ENCODE measurements at regions not wholly inside any gene's neighbourhood (a gene's known extent, or its start where the extent isn't known, plus 50 kb on each side); places are given as distances from the start of the nearest gene placed in this dataset.
"Not testable (repeated sequence)": the region's sequence is repeated elsewhere in the genome, so short reads cannot be mapped to it uniquely, and the experiment has no call there.

DNA sequence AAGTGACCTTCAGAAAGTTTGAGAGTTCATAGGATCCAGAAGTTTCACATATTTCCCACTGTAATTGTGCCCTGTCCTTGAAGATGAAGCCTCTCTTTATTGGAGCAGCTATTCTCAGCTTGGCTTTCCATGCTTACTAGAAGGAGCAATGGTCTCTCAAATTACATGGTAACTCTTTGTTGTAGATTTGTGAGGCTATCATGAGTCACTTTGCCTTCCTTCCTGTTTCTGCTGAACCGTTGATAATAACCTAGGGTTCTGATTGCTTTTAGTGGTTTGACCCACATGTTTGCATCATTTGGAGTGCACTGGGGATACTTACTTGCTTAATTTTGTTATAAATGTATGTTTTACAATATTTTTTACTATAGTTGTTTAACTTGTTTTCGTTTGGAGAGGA, 772.9 kb upstream of the SLITRK6 start:
- DNase-seq (ENCODE audit: low read depth) = peak; percentile 55

DNA sequence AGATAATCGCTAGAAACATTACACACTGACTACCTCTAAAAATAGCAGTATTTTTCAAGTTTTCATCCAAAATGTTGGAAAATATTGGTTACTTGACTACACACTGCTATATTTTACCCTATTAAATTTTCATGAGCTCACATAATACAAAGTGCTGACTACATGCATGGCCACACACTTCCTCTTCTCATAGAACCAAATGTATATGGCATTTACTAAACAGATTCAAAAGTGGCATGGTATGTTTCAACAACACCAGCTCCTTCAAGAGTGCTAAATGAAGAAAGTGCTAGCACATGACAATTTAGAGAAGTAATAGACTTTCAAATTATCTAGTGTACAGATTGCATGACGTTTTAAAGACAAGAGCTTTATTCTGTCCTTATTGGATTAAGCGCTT, 780.4 kb upstream of the SLITRK6 start:
- no peak for DNase-seq (ENCODE audit: low read depth)

DNA sequence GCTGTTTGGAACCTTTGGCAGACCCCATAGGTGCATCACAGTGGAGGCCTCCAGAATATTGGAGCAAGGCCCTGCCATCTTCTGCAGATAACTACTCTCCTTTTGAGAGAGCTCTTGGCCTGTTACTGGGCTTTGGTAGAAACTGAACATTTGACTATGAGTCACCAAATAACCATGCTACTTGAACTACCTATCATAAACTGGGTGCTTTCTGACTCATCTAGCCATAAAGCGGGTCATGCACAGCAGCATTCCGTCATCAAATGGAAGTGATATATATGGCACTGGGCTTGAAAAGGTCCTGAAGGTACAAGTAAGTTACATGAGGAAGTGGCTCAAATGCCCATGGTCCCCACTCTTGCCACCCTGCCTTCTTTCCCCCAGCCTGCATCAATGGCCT, 782.5 kb upstream of the SLITRK6 start:
- DNase-seq (ENCODE audit: low read depth) = peak; percentile 59

DNA sequence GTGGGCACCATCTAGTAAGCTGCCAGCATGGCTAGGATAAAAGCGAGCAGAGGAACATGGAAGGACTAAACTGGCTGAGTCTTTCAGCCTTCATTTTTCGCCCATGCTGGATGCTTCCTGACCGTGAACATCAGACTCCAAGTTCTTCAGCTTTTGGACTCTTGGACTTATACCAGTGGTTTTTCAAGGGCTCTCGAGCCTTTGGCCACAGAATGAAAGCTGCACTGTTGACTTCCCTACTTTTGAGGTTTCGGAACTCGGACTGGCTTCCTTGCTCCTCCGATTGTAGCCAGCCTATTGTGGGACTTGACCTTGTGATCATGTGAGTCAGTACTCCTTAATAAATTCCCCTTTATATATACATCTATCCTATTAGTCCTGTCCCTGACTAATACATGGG, 785.1 kb upstream of the SLITRK6 start:
- DNase-seq (ENCODE audit: low read depth) = no peak

DNA sequence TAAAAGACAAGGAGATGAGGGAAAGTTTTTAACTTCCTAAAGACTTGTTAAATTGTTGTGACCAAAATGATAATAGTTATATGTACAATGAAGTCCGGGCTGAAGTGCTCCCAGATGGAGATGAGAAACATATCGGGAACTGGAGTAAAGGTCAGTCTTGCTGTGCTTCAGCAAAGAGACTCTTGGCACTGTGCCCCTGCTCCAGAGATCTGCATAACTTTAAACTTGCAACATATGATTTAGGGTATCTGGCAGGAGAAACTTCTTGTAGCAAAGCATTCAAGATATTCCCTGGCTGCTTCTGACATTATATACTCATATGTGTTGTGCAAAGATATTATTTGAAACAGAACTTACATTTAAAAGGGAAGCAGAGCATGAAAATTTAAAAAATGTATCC, 786.6 kb upstream of the SLITRK6 start:
- DNase-seq (ENCODE audit: low read depth) = no peak

DNA sequence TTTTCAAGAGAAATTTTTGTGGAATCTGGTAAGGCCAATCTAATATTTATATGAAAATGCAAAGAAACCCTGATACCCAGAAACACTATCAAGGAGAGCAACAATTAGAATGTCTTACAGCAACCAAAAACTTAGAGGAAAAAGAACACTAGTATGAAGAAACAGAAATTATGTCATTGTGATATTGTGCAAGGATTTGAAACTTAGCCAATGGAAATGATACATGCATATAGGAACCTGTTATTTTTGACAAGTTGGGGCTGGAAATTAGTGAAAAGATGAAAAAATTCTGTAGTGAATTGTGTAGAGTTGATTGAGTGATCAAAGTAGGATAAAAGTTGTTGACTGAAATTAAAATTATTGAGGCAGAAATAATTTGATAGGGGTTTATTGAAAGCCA, 792.6 kb upstream of the SLITRK6 start:
- DNase-seq (ENCODE audit: low read depth) = no peak

DNA sequence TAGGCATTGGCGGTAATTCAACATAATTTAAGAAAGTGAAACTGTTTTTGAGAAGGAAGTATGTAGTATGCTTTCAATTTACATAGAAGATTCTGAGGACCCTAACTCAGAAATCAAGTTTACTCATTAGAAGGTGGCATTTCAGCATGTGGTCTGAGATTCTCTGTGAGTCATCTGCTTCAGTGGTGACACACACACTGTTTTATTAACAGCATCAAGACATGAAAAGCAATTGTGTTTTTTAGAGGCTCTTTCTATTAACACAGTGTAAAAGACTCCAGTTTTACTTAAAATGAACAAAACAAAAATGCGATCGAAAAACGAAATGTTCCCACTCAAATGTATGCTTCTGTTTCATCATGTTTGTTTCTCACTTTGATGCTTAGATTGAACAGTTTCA, 802.1 kb upstream of the SLITRK6 start:
- no peak for DNase-seq (ENCODE audit: low read depth)

DNA sequence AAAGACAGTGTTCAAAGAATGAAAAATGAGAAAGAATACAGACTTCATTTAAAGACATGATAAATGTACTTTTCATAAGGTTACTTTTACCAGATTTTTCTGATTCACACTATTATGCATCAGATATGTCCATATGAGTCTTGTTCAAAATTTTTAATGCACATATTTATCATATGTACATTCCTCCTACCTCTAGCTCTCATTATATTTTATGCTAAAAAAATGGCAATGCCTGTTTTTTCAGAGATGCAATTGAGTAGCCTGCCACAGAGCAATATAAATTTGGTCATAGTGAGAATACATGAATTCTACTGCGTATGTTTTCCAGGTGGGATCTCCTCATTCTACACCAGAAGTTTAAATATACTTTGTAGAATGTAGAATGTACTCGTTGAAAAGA, 807.0 kb upstream of the SLITRK6 start:
- DNase-seq (ENCODE audit: low read depth) = no peak

DNA sequence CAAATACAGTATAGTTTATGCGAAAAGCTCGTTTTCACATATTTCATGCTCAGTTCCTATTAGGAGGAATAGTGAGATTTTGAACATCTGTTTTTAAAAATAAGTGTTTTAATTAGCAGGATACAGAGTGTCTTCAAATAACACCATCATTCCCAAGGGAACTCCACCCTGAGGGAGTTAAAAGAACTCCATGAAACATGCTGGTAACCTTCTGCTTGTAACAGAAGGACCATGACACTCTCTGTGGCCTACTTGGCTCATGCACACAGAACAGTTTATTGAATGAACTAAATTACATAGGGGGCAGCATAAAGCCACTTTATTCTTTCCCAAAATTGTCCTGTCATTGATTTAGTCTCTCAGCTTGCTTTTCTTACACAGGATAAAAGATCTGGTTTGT, 809.5 kb upstream of the SLITRK6 start:
- no peak for DNase-seq (ENCODE audit: low read depth)

DNA sequence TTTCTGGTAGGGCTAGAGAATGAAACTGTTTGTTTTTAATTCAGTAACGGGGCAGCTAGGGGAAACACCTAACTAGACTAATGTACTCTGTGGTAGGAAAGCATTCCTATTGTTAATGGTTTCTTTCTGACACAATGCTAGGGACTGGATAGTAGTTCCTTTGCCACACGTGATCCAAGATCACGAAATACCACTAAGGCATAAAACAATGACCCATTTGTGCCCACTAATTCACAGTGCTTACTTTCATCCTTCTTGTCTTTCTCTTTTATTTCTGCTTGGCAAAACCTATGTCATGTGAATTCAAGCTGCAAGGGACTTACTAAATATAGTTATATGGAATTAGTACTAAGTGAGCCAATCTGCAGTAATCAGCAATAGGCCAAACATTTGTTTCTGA, 834.1 kb upstream of the SLITRK6 start:
- no peak for DNase-seq (ENCODE audit: low read depth)

DNA sequence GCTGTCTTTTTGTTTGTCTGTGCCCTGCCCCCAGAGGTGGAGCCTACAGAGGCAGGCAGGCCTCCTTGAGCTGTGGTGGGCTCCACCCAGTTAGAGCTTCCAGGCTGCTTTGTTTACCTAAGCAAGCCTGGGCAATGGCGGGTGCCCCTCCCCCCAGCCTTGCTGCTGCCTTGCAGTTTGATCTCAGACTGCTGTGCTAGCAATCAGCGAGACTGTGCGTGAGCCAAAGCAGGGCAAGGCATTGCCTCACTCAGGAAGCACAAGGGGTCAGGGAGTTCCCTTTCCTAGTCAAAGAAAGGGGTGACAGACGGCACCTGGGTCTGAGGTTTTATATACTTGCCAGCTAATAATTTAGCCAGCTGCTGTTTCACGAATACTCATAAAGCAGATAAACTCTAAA, 852.0 kb upstream of the SLITRK6 start:
- DNase-seq (ENCODE audit: low read depth) = not testable (repeated sequence)

DNA sequence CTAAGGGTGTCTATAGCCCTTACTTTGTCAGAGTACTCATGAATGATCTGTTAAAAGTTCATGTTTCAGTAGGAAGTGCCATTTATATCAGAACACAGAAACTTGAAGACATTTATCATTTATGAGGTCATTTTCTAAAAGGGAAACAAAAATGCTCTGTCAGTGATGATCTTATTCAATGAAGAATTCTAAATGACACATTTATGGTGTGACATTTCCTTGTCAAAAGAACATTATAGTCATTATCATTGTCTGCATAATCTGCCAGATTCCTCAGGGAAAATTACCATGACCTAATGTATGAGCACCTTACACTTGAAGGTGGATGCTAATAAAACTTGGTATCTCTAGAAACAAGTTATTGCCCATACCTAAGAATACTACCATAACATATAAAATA, 853.8 kb upstream of the SLITRK6 start:
- no peak for DNase-seq (ENCODE audit: low read depth)

DNA sequence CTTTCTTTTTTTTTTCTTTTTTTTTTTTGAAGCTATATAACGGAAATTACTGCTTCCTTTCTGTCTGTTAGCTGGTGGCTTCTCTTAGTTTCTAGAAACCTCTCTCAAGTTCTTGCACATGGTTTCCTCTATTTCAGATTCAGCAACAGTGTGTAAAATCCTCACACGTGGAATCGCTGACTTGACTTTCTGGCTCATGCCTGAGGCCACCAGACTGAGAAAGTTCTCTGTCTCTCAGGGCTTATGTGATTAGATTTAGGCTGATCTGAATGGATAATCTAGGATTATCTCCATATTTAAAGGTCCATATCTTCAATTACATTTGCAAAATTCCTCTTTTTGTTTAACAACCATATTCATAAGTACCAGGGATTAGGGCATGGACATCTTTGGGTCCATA, 856.3 kb upstream of the SLITRK6 start:
- no peak for DNase-seq (ENCODE audit: low read depth)

DNA sequence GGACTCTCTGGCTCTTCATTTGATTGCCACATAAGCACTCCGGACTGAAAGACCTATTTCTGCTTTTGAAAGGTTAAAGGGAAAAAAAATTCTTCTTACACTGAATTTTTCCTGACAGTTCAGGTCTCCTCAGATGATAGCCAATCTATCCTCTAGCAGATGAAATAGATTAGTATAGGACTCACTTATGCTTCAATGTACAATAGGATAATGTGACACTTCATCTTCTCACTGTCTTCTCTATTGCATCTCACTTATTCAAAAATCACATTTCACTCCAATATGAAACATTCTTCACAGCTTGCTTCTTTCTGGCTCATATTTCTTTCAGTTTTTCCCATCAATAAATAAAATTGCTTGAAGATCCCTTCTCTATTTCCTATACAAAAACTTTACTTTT, 860.9 kb upstream of the SLITRK6 start:
- no peak for DNase-seq (ENCODE audit: low read depth)

DNA sequence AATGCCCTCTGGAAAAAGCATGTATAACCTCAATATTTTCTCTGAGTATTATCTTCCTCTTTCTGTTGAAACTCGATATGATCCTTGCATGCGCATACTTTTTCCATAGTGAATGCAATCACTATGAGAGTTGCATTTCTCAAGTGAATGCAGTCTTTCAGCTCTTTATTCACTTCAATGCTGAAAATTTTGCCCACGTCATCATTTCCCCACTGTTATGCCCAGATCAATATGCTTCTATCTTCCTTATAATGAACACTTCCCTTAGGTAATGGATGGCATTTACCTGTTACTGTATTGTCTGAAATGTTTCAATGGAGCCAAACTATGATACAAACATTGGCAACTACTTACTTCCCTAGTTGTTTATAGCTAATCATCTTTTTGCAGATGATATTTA, 866.6 kb upstream of the SLITRK6 start:
- no peak for DNase-seq (ENCODE audit: low read depth)

DNA sequence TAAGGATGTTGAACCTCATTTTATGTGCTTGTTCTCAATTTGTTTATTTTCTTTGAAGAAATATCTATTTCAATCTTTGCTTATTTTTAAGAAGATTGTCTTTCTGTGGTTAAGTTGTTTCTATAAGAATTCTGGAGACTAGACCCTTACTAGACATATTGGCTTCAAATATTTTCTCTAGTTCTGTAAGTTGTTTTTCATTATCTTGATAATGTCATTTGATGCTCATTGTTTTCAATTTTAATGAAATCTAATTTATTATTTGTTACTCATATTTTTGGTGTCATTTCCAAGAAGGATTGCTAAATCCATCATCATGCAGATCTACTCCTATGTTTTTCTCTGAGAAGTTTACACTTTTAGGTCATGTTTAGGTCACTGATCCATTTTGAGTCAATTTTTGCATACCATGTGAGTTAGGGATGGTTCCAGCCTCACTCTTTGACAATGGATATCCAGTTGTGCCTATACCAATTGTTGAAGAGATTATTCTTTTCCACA, 874.8 kb upstream of the SLITRK6 start:
- no peak for DNase-seq (ENCODE audit: low read depth)

DNA sequence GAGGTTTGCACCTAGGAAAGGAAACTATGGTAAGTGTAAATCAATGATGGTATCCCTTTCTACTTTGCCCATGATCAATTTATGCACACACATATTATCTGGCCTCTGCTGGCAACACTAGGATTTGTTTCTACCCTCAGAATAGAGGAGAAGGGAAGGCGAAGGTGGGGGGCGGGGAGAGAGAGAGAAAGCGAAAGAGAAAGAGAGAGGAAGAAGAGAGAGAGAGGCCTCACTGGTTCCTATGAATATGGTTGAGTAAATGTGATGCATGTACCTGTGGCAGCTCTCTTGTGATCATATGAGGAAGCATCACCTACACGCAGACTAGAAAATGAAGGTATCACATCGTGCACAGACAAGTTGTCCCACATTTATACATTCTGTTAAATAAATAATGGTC, 882.0 kb upstream of the SLITRK6 start:
- DNase-seq (ENCODE audit: low read depth) = no peak

DNA sequence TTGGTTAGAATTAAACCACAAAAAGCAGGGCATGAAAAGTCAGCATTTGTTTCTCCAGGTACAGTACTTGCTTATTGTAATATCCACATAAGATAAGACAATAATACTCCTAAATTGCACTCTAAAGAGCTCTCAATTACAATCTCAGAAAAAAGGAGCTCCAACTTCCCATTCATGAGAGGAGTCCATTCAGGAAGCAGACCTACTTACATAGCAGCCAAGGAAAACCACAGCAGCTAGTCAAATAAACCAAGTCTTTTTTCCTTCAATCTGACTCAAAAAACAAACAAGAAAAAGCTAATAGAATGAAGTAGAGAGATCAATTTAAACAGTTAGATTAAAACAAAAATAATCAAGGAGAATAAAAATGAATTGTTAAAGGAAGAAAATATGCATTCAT, 885.2 kb upstream of the SLITRK6 start:
- DNase-seq (ENCODE audit: low read depth) = no peak

DNA sequence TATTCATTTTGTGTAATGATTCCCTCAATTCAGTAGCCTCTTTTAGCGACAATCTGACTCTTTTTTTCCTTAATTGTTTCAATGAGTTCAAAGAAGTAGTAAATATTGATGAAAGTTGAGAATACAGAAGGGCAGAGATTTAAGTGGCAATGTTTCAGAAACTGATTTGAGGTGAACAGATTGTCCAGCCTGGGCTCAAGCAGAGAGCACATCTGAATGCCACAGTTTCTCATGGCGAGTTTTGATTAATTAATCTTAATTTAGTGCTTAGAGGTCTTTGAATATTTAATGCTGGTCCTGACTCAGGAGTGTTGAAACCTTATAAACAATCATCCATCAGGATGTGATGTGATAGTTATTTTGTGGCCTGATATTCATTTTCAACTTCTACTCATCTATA, 890.7 kb upstream of the SLITRK6 start:
- no peak for DNase-seq (ENCODE audit: low read depth)

DNA sequence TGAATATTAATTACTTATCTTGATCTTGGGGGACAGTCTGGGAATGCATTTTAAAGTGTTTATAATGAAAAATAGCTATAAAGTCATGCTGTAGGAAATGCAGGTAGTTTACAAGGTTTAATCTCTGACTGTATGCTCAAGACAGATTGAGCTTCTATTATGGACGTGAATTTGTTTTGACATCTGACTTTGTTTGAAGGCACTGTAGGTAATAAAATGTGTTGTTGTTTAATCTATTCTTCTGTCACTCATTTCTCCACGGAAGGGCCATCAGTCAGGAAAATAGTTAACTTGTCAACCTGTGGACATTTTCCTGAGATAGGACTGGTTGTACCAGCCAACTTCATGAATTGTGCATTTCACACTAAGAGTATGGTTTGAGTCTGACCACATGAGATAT, 893.1 kb upstream of the SLITRK6 start:
- DNase-seq (ENCODE audit: low read depth) = no peak

DNA sequence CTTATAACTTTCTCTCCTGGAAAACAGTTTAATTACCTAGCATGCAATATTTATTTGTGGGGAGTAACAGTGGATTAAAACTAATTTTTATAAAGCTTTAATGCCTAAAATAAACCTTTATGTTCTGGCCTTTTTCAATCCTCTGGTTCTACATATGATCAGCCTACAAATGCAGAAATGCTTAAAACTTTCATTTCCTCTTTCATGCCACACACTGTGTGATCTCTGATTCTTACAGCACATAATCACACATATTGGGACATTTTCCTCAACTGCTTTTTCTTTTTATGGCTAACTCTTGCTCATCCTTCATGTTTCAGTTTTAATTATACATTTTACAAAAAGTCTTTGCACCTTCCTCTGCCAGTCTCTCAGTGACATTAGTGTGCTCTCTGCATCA, 910.8 kb upstream of the SLITRK6 start:
- DNase-seq (ENCODE audit: low read depth) = no peak

DNA sequence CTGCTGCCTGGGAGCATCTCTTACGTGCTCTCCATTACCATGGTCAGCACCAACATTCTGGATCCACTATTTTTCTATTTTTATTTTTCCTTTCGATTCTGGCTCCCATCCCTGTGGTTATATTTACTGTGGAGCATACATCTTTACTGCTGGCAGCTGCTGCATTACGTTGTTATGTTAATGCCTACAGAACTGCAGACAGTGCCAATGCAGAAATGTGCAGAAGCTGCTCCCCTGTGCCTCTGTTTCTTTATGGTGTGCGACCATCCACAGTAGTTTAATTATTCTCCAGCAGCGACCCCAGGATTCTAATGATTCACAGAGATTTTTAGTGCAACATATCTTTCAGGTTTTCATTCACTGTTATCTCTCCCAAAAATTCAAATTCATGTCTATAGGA, 911.7 kb upstream of the SLITRK6 start:
- no peak for DNase-seq (ENCODE audit: low read depth)

DNA sequence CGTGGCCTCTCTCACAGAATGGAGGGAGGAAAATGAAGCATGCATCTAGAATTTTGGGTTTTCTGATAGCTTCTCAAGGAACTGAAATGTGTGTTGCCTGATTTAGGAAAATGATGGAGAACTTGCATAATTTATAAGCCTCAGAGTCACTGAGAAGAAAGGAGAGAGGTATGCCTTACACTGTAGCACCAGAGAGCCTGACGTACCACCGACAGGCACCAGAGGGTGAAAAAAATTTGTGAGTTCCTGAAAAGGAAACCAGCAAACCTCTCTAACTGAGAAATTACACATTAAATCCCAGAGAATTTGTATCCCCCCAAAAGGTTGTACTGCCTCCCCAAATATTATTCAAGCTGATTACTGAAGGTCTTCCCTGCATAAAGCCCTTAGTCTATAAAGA, 915.3 kb upstream of the SLITRK6 start:
- no peak for DNase-seq (ENCODE audit: low read depth)

DNA sequence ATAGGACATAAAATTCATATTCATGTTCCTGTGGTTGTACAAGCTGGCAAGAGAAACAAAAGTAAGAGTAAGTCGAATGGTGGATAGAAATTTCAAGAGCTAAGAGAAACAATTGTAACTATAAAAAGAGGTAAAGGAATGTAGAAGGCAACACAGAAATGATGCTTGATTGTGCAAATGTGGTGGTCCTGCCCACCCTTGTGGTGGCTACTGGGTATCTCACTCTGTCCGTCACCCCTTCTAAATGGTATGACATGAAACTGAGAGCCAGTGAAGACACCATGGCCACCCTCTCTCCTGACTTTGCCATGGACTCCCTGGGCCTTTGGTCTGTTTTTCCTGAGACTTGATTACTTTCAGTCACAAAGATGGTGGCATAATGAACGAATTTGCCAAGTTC, 925.9 kb upstream of the SLITRK6 start:
- no peak for DNase-seq (ENCODE audit: low read depth)

DNA sequence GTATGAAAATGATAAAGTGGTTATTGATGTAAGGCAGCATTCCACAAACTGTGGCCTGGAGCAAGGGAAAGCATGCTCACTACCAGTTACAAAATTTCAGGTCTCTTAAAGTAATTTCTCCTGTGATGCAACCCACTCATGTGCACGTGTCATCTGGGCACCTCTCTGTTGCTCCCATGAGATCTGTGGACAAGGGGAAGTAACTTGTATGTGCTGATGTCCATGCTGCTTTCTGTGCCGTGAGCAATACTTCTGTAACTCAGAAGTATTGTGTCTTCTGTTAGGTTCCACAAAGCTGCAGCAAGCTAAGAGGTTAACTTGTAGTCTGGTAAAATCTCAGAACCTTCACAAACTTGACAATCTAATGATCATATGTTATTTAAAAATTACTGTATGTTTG, 930.0 kb upstream of the SLITRK6 start:
- DNase-seq (ENCODE audit: low read depth) = no peak

Measured in M059J (cell line).